Activated naive CD8-positive, alpha-beta T cell treated with anti-CD3 and anti-CD28 coated beads, Interleukin-2, amount 10 ng/mL, durations not matched to agents 7 days and 5 days (primary cell): ENCODE measurements at regions not wholly inside any gene's neighbourhood (a gene's known extent, or its start where the extent isn't known, plus 50 kb on each side); places are given as distances from the start of the nearest gene placed in this dataset.

Experiments used
- ATAC-seq: fragments of 150-1000 bp; cut with Tn5 transposase; one replicate; pipeline ENCODE4 v1.10.0; 2021; ENCODE audit warnings: low read depth, moderate library complexity
- POLR2A ChIA-PET: fragments of 350-600 bp; sonication (Branson Sonifier 250); formaldehyde crosslinking; loops from one replicate; lab custom pipeline; 2021; ENCODE audit warnings: antibody characterized with exemption; lab: Charles Lee
- DNase-seq: peaks from one replicate; pipeline ENCODE4 v3.0.0; 2021
- H3K27ac Mint-ChIP-seq: one replicate; pipeline ENCODE4 v1.8.0; 2022; ENCODE audit warnings: mild to moderate bottlenecking, mixed read lengths
- H3K27me3 Mint-ChIP-seq: one replicate; pipeline ENCODE4 v1.8.0; 2022; ENCODE audit warnings: mild to moderate bottlenecking, moderate library complexity, mixed read lengths
- H3K36me3 Mint-ChIP-seq: one replicate; pipeline ENCODE4 v1.8.0; 2021; ENCODE audit warnings: mild to moderate bottlenecking, mixed read lengths
- H3K4me1 Mint-ChIP-seq: one replicate; pipeline ENCODE4 v1.8.0; 2021; ENCODE audit warnings: mixed read lengths
- H3K4me3 Mint-ChIP-seq: one replicate; pipeline ENCODE4 v1.8.0; 2022; ENCODE audit warnings: mild to moderate bottlenecking, moderate library complexity, mixed read lengths
- H3K9me3 Mint-ChIP-seq: one replicate; pipeline ENCODE4 v1.8.0; 2021; ENCODE audit warnings: mixed read lengths

GRCh38 chr9:23290973-23291372 lies 535.1 kb downstream of the ELAVL2 start:
- ATAC-seq (no peak), DNase-seq (no peak)
- POLR2A ChIA-PET: no interaction called here
- Mint-ChIP-seq H3K4me3 (no peak overlapping the region), H3K9me3 (peaks cover 2% of the 10 kb centered on the region), H3K4me1 (no peaks in the 10 kb centered on the region), H3K36me3 (no peaks in the 10 kb centered on the region), H3K27ac (no peak overlapping the region), H3K27me3 (no peaks in the 10 kb centered on the region)

GRCh38 chr9:23302281-23302680 lies 523.8 kb downstream of the ELAVL2 start:
- H3K4me3 Mint-ChIP-seq: no peak overlapping the region
- ATAC-seq (no peak), DNase-seq (no peak)
- H3K4me1 Mint-ChIP-seq: no peaks in the 10 kb centered on the region
- POLR2A ChIA-PET: no interaction called here
- no peak overlapping the region for H3K27ac Mint-ChIP-seq
- H3K36me3 Mint-ChIP-seq: no peaks in the 10 kb centered on the region
- no peaks in the 10 kb centered on the region for H3K27me3 Mint-ChIP-seq
- H3K9me3 Mint-ChIP-seq: peaks cover 8% of the 10 kb centered on the region

GRCh38 chr9:23306731-23307130 lies 519.3 kb downstream of the ELAVL2 start:
- Mint-ChIP-seq H3K27me3 (no peaks in the 10 kb centered on the region), H3K4me1 (no peaks in the 10 kb centered on the region), H3K9me3 (peaks cover 5% of the 10 kb centered on the region), H3K36me3 (no peaks in the 10 kb centered on the region), H3K4me3 (no peak overlapping the region), H3K27ac (no peak overlapping the region)
- ATAC-seq: no peak
- DNase-seq: no peak
- POLR2A ChIA-PET: no interaction called here

- H3K4me3 Mint-ChIP-seq: no peak overlapping the region
- H3K4me1 Mint-ChIP-seq: no peaks in the 10 kb centered on the region
- no peak for ATAC-seq
- H3K9me3 Mint-ChIP-seq: peaks cover 3% of the 10 kb centered on the region
- no peaks in the 10 kb centered on the region for H3K36me3 Mint-ChIP-seq
- no peak for DNase-seq
- POLR2A ChIA-PET: no interaction called here
- no peaks in the 10 kb centered on the region for H3K27me3 Mint-ChIP-seq
- H3K27ac Mint-ChIP-seq: no peak overlapping the region
Measured at GRCh38 chr9:23307731-23308513, 518.1 kb downstream of the ELAVL2 start.

- Mint-ChIP-seq H3K36me3 (no peaks in the 10 kb centered on the region), H3K9me3 (peaks cover 3% of the 10 kb centered on the region), H3K4me3 (no peak overlapping the region), H3K4me1 (no peaks in the 10 kb centered on the region), H3K27ac (no peak overlapping the region), H3K27me3 (no peaks in the 10 kb centered on the region)
- ATAC-seq (no peak), DNase-seq (no peak)
- POLR2A ChIA-PET: no interaction called here
Measured at GRCh38 chr9:23309800-23310199, 516.2 kb downstream of the ELAVL2 start.

GRCh38 chr9:23314247-23314646 lies 511.8 kb downstream of the ELAVL2 start:
- Mint-ChIP-seq H3K36me3 (no peaks in the 10 kb centered on the region), H3K9me3 (no peaks in the 10 kb centered on the region), H3K4me3 (no peak overlapping the region), H3K4me1 (no peaks in the 10 kb centered on the region), H3K27ac (no peak overlapping the region), H3K27me3 (no peaks in the 10 kb centered on the region)
- POLR2A ChIA-PET: no interaction called here
- ATAC-seq (no peak), DNase-seq (no peak)

GRCh38 chr9:23319092-23319491 lies 506.9 kb downstream of the ELAVL2 start:
- ATAC-seq: no peak
- Mint-ChIP-seq H3K4me3 (no peak overlapping the region), H3K9me3 (no peaks in the 10 kb centered on the region), H3K27ac (no peak overlapping the region), H3K4me1 (no peaks in the 10 kb centered on the region), H3K36me3 (no peaks in the 10 kb centered on the region), H3K27me3 (no peaks in the 10 kb centered on the region)
- DNase-seq: no peak
- POLR2A ChIA-PET: no interaction called here

- H3K27me3 Mint-ChIP-seq: no peaks in the 10 kb centered on the region
- H3K36me3 Mint-ChIP-seq: no peaks in the 10 kb centered on the region
- H3K4me3 Mint-ChIP-seq: no peak overlapping the region
- no peak overlapping the region for H3K27ac Mint-ChIP-seq
- H3K9me3 Mint-ChIP-seq: no peaks in the 10 kb centered on the region
- POLR2A ChIA-PET: no interaction called here
- H3K4me1 Mint-ChIP-seq: no peaks in the 10 kb centered on the region
- no peak for ATAC-seq
- DNase-seq: no peak
Measured at GRCh38 chr9:23321049-23321448, 505.0 kb downstream of the ELAVL2 start.

- ATAC-seq: no peak
- H3K27me3 Mint-ChIP-seq: no peaks in the 10 kb centered on the region
- POLR2A ChIA-PET: no interaction called here
- H3K9me3 Mint-ChIP-seq: no peaks in the 10 kb centered on the region
- H3K4me1 Mint-ChIP-seq: no peaks in the 10 kb centered on the region
- DNase-seq: no peak
- H3K36me3 Mint-ChIP-seq: no peaks in the 10 kb centered on the region
- H3K27ac Mint-ChIP-seq: no peak overlapping the region
- no peak overlapping the region for H3K4me3 Mint-ChIP-seq
Measured at GRCh38 chr9:23322392-23322791, 503.6 kb downstream of the ELAVL2 start.

- Mint-ChIP-seq H3K27ac (no peak overlapping the region), H3K36me3 (no peaks in the 10 kb centered on the region), H3K4me3 (no peak overlapping the region), H3K9me3 (peaks cover 8% of the 10 kb centered on the region), H3K4me1 (no peaks in the 10 kb centered on the region), H3K27me3 (no peaks in the 10 kb centered on the region)
- DNase-seq: no peak
- POLR2A ChIA-PET: no interaction called here
- no peak for ATAC-seq
Measured at GRCh38 chr9:23324511-23324910, 501.5 kb downstream of the ELAVL2 start.

GRCh38 chr9:23326597-23326996 lies 499.4 kb downstream of the ELAVL2 start:
- Mint-ChIP-seq H3K9me3 (peaks cover 9% of the 10 kb centered on the region), H3K27ac (no peak overlapping the region), H3K4me3 (no peak overlapping the region), H3K36me3 (no peaks in the 10 kb centered on the region), H3K4me1 (no peaks in the 10 kb centered on the region), H3K27me3 (no peaks in the 10 kb centered on the region)
- no peak for DNase-seq
- POLR2A ChIA-PET: no interaction called here
- no peak for ATAC-seq

GRCh38 chr9:23341346-23341745 lies 484.7 kb downstream of the ELAVL2 start:
- ATAC-seq: no peak
- Mint-ChIP-seq H3K36me3 (no peaks in the 10 kb centered on the region), H3K27ac (no peak overlapping the region), H3K27me3 (no peaks in the 10 kb centered on the region), H3K4me3 (no peak overlapping the region), H3K9me3 (peaks cover 6% of the 10 kb centered on the region), H3K4me1 (no peaks in the 10 kb centered on the region)
- DNase-seq: no peak
- POLR2A ChIA-PET: no interaction called here

- ATAC-seq (no peak), DNase-seq (no peak)
- POLR2A ChIA-PET: no interaction called here
- Mint-ChIP-seq H3K4me3 (no peak overlapping the region), H3K27ac (no peak overlapping the region), H3K27me3 (no peaks in the 10 kb centered on the region), H3K9me3 (peaks cover 6% of the 10 kb centered on the region), H3K36me3 (no peaks in the 10 kb centered on the region), H3K4me1 (no peaks in the 10 kb centered on the region)
Measured at GRCh38 chr9:23342291-23342690, 483.7 kb downstream of the ELAVL2 start.

- H3K9me3 Mint-ChIP-seq: peaks cover 8% of the 10 kb centered on the region
- H3K27ac Mint-ChIP-seq: no peak overlapping the region
- H3K36me3 Mint-ChIP-seq: no peaks in the 10 kb centered on the region
- ATAC-seq: no peak
- no peaks in the 10 kb centered on the region for H3K4me1 Mint-ChIP-seq
- H3K4me3 Mint-ChIP-seq: no peak overlapping the region
- no peak for DNase-seq
- H3K27me3 Mint-ChIP-seq: no peaks in the 10 kb centered on the region
- POLR2A ChIA-PET: no interaction called here
Measured at GRCh38 chr9:23343226-23343625, 482.8 kb downstream of the ELAVL2 start.
